ENCODE measurements at regions not wholly inside any gene's neighbourhood (a gene's known extent, or its start where the extent isn't known, plus 50 kb on each side); places are given as distances from the start of the nearest gene placed in this dataset.
"Not testable (repeated sequence)": the region's sequence is repeated elsewhere in the genome, so short reads cannot be mapped to it uniquely, and the experiment has no call there.

GRCh38 chr4:11670304-11670703 is 241.6 kb upstream of the HS3ST1 start:
- no peak for DNase-seq

GRCh38 chr4:11669156-11669555 is 240.5 kb upstream of the HS3ST1 start:
- no peak for DNase-seq

GRCh38 chr4:11663114-11663513 is 234.4 kb upstream of the HS3ST1 start:
- DNase-seq = peak; percentile 6

DNA sequence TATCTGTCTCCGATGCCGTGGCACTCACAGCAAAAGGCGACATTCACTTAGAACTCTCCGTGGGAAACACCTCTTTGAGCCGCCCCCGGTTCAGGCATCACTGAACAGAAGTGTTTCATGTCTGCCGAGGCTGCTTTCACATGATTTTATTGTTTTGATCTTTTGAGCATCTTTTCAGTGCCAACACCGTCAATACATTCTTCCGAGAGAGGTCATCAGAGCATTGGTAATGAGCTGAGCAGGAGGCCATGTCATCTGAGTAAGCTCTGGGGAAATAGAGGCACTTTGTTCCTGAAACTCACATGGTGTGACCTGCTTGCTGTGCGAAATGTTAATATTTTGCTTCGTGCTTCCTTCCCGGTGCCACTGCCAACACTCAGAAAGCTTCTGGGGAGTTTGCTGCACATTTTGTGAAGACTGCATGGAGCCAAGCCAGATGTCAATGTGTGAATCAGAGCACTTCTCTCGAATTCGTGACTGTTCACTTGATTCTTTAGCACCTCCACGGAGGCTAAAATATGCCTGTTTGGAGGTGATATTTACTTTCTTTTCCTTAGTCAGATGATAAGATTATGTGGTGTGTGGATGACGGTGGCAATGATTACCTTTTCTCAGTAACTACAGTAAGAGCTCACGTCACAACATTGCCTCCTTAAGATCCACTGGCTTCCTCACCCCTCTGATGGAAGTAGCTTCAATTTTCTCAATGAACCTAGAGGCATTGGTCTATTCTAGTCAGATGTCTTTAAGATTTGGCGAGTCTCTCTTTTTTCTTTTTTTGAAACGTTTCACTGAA is 222.3 kb upstream of the HS3ST1 start:
- DNase-seq = no peak

DNA sequence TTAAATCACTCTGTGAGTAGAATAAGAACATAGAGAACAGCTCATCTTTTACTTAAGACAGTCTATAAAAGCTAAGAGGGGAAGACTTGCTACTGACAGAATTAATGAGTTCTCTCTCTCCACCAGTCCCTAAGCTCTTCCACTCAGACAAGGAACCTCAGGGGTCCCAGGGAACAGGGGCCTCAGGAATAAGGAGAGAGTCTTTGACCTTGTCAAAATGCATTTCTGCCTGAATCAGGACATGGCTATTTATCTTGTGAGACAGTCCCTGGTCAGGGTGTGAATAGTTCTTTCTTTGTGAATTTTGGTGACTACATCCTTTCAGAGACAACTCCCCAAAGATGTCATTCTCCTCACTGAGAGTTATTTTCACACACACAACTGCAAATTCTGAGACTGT is 218.7 kb upstream of the HS3ST1 start:
- no peak for DNase-seq

GRCh38 chr4:11643081-11643480 is 214.4 kb upstream of the HS3ST1 start:
- DNase-seq = not testable (repeated sequence)

- no peak for DNase-seq
Measured at GRCh38 chr4:11640584-11640983, 211.9 kb upstream of the HS3ST1 start.

GRCh38 chr4:11636551-11636950 is 207.9 kb upstream of the HS3ST1 start:
- DNase-seq = no peak

DNA sequence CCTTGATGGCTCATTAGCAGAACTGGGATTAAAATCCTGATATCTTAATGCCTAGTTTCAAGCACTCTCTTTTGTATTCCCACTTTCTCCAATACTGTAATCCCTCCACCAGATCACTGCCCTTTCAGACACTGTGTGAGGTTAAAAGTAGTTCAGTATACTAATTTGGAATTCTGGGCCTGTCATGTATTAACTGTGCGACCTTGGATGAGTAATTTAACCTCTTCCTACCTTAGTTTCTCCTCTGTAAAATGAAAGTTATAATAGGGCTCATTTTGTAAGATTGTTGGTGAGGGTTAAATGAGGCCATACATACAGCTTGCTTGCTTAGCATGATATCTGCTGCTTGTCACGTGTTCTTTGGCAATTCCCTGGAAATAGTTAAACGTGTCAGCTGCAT is 207.3 kb upstream of the HS3ST1 start:
- DNase-seq = no peak

DNA sequence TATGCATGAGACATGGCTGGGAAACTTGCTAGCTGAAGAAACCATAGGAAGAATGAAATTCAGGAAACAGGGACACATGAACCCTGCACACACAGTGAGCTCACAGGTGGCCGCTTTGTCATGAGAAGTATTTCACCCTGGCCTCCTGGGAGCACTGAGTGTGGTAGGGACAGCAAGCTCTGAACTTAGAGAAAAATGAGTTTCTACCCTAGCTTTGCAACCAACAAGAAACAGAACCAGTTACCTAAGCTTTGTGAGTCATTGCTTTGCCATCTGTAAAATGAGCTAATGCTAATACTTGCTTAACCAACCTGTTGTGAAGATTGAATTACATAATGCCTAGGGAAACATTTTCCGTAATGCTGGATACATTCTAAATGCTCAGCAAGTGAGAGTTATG is 206.6 kb upstream of the HS3ST1 start:
- DNase-seq = no peak

GRCh38 chr4:11634283-11634682 is 205.6 kb upstream of the HS3ST1 start:
- no peak for DNase-seq

GRCh38 chr4:11633430-11633829 is 204.7 kb upstream of the HS3ST1 start:
- no peak for DNase-seq

DNA sequence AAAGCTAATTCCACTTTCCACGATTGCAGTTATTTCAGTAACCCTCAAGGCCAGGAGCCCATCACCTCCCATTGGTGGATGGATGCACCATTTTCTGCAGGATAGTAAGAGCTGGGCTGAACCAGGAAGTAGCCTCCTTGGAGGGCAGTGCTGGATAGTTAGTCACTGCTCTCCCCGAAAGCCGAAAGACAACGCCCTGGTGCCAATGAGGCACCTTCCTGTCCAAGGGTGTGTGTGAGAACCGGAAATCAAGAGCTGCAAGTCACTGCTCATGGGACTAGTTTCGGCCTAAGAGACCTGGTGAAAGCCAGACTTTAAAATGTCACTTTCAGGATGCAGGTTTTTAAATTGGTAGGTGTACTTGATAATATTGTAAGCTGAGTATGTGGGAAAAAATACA is 203.8 kb upstream of the HS3ST1 start:
- no peak for DNase-seq

GRCh38 chr4:11632025-11632424 is 203.3 kb upstream of the HS3ST1 start:
- no peak for DNase-seq

DNA sequence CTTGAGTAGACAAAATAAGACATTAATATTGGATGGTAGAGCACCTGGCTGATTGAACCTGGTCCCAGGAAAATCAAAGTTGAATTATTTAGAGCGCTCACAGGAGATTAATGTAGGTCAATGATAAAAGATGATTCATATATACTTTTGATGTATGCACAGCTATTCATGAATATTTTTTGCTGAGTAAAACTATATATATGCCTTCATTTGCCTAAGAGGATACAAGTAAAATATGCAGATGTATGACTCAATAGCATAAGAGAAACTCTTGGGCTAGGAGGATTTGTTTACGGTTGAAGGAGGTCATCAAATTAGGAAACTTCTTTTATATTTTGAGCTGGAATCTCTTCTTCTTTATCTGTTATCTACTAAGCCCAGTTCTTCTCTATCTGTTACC is 202.7 kb upstream of the HS3ST1 start:
- DNase-seq = no peak

DNA sequence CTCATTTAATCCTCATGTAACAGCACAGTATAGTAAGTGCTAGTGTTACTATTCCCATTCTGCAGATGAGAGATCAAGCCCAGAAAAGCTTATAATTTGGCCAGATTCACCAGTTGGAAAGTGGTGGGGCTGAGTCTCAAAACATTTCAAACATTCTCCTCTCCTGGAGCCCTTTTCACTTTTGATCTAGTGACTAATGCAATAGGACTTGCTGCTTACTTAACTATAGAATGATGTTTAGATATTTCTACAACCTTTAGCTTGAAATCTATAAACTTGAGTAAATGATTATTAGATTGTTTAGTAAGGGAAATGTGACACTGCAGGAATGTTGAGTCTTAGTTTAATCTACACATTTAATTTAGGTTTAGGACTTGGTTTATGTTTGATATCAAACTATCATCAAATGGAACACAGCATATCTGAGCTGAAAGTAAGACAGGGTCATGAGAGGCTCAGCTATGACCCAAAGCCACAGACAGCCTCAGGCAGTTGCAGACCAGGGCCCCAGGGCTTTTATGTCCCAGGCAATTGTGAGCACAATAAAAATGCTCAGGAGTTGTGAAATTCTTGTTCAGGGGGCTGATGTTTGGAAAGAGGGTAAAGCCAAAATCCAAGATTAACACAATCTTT is 199.5 kb upstream of the HS3ST1 start:
- DNase-seq = no peak

GRCh38 chr4:11626066-11626465 is 197.4 kb upstream of the HS3ST1 start:
- no peak for DNase-seq

- no peak for DNase-seq
Measured at GRCh38 chr4:11625211-11625610, 196.5 kb upstream of the HS3ST1 start.

DNA sequence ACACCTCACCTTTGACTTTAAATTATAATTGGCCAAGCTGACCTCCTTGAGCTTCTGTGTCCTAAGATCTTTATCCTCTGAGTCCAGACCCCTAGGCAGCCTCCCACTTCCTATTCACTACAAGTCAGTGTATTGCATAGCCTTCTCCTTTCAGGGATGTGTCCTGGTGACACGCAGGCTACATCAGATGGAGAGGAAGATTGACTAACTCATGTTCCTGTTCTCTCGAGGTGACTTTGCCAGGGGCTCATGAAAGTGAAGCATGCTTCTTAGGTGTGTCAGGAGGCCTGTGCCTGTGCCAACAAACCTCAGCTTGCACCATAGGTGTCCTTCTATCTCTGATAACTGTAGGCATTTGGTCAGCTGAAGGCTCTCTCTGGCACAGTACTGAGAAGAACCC is 195.7 kb upstream of the HS3ST1 start:
- no peak for DNase-seq

GRCh38 chr4:11623726-11624037 is 195.0 kb upstream of the HS3ST1 start:
- peak; percentile 8 for DNase-seq

- DNase-seq = no peak
Measured at GRCh38 chr4:11622961-11623725, 194.4 kb upstream of the HS3ST1 start.

- no peak for DNase-seq
Measured at GRCh38 chr4:11620861-11621260, 192.2 kb upstream of the HS3ST1 start.

- DNase-seq = peak; percentile 28
Measured at GRCh38 chr4:11618666-11619282, 190.1 kb upstream of the HS3ST1 start.

DNA sequence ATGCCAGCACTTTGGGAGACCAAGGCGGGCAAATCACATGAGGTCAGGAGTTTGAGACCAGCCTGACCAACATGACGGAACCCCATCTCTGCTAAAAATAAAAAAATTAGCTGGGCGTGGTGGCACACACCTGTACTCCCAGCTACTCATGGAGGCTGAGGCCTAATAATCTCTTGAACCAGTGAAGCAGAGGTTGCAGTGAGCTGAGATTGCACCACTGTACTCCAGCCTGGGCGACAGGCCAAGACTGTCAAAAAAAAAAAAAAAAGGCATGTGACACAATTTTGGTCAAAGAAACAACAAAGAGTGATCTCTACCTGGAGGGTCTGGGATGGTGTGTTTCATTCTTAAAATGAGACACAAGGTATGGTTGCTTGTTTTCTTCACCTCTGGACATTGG is 188.2 kb upstream of the HS3ST1 start:
- no peak for DNase-seq

All from OCI-M1 (cell line).